Suppressor macrophage (primary cell): ENCODE measurements at regions not wholly inside any gene's neighbourhood (a gene's known extent, or its start where the extent isn't known, plus 50 kb on each side); places are given as distances from the start of the nearest gene placed in this dataset.
A peak's percentile ranks its signal among the peaks of the same experiment; 100 is the strongest.
"Not testable (repeated sequence)": the region's sequence is repeated elsewhere in the genome, so short reads cannot be mapped to it uniquely, and the experiment has no call there.

Experiments used
- DNase-seq, 4 experiments: peaks; one replicate each; pipeline ENCODE4 v3.0.0-alpha.2; 2020 to 2022

DNA sequence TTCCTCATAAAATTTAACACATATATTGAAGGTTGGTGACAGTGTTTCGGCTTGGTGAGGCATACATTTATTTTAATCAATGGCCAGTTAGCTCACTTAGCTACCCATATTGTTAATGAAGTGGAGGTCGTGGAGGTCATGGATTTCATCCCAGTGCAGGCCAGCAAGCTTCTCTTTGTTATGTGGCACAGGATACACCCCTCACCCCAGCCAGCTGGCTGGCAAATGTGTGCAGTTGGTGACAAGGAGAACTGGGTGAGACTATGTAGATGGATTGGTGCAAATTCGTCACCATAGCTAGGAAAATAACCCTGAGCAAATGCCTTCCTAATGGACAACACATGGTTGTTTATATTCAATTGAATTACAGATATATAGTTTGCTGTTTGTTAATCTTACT lies 50.5 kb upstream of the FOXP2 start:
- DNase-seq = no peak

GRCh38 chr7:114363292-114363691 lies 51.3 kb upstream of the FOXP2 start:
- no peak for DNase-seq

DNA sequence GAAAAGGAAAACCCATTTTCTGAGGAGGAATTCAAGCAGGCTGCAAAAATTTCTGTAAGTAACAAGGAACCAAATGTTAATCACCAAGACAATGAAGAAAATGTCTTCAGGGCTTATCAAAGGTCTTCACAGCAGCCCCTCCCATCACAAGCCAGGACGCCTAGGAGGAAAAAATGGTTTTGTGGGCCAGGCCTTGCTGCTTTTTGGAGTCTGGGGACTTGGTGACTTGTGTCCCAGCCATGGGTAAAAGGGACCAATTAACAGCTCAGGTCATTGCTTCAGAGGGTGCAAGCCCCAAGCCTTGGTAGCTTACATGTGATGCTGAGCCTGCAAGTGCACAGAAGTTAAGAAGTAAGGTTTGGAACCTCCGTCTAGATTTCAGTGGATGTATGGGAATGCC lies 55.7 kb upstream of the FOXP2 start:
- DNase-seq = no peak

DNA sequence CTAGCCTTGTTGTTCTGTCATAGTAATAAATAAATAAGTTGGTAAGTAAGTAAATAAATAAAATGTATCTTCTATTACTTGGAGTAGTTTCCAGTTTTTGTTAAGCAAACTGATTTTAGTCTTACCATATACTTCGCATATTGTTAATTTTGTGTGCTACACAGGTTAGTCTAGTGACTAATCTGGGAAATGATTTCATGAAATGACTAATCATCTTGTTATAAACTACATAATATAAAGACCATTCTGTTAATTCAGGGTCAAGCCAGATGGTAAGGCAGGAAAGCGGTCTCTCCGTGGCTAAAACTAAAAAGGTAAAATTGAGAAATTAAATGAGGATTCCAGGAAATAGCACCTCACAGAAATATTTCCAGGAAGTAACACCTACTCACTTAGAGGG lies 58.5 kb upstream of the FOXP2 start:
- DNase-seq = no peak

- no peak for DNase-seq
Measured at GRCh38 chr7:114354306-114354705, 60.3 kb upstream of the FOXP2 start.

DNA sequence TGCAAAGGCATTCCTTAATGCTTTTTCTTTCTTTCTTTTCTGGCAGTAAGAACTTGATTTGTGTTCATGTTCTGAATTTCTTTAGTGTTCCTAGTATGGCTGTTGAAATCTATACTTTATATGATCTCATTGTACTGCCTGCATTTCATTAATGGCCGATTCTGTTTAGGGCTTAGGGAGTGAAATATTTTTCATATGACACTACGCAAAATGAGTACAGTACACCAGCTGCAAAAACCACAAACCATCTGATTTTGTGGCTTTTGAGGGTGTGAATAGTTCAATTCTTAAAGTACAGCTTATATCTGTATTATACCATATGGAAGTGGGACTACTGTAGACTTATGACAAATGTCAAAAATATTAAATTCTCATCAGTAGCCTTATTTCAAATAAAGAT lies 69.1 kb upstream of the FOXP2 start:
- DNase-seq = no peak

DNA sequence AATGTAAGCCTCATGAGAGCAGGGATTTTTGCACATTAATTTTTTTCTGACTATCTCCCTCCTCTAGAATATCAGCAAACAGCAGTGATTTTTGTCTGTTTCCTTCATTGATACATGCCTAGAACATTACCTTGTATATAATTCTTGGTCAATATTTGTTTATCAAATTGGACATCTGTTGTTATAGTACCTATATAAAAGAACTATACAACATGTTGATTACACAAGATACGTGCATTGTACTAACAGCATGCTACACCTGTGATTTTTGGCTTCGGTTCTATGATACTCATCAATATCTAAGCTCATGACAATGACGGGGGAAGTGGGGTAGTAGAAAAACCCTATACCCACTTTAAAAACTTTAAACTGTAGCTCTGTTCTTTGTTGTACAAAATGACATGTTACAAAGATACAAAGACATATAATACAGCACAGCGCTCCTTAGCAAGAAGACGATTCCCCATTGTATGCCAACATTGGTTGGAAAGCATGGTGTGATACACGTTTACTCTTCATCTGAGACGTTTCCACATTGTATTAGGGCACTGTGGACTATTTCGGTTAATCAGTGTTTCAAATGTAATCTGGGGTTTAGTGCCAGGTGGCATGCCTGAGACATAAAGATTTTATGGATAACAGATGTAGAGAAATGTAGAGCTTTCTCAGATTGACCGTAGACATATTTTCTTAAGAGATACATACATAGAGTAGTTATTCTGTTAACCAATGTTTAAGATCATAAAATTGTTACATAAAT lies 70.5 kb upstream of the FOXP2 start:
- DNase-seq = no peak

GRCh38 chr7:114342431-114343179 lies 72.0 kb upstream of the FOXP2 start:
- no peak for DNase-seq

DNA sequence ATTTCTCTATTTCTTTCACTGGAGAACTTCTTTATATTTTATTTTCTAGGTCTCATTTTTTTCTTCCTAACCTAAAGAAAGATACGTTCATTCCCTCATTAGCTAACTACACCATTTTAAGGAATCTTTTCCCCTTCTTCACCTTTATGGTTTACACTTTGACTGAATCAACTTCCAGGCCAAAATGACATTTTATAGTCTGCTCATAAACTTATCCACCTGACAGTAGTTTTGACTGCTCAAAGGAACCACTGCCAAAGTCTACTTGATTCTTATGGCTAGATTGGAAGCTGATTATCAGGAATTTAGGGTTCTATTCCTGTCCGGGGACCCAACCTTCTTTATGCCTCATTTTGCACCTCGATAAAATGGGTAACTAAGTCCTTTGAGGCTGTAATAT lies 73.0 kb upstream of the FOXP2 start:
- DNase-seq = no peak

DNA sequence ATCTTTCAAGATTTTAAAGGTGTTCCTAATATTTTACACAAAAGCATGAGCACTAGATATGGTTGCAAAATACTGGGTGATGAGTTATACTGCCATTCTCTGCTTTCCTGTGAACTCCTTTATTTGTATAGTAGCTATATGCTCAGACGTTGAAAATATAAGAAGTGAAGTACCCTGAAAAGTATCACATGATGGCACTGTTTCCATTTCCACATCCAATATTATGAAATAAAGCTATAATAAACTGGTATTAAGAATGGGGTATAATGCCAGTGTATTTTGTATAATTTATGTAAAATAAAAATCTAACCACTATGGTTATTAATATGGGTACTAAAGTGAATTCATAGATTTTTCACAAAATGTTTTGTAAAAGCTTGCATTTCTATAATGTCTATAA lies 79.6 kb upstream of the FOXP2 start:
- no peak for DNase-seq

DNA sequence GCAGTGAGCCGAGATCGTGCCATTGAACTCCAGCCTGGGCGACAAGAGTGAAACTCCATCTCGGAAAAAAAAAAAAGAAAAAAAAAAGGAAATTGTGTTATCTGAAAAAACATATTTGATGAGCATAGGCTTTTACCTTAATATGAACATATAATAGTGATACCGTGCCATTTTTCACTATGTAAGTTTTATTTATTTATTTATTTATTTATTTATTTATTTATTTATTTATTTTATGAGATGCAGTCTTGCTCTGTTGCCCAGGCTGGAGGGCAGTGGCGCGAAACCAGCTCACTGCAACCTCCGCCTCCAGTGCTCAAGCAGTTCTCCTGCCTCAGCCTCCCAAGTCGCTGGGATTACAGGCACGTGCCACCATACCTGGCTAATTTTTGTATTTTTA lies 85.2 kb upstream of the FOXP2 start:
- DNase-seq = not testable (repeated sequence)

DNA sequence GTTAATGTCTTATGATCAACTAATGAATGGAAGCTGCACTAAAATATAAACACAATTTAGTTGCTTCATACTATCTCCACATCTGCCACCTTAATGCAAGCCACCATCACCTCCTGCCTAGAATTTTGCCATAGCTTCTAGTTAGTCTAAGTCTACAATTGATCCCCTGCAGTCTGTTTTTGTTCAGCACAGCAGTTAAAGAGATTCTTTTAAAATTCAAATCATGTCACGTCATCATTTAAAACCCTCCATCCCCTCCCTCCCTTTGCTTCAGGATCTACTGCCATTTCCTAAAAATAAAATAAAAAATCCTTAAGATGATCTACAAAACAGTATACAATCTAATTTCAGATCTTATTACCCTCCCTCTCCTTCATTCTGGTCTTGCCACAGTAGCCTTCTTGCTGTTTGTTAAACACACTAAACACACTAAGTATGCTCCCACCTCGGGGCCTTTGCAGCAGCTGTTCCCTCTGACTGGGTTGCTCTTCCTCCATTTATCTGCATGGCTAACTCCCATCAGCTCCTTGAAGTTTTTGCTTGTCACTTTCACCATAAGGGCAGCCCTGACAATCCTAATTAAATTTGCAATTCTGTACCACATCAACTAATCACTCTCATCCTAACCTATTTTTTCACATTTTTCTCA lies 97.0 kb upstream of the FOXP2 start:
- no peak for DNase-seq

GRCh38 chr7:114312649-114313048 lies 102.0 kb upstream of the FOXP2 start:
- no peak for DNase-seq

DNA sequence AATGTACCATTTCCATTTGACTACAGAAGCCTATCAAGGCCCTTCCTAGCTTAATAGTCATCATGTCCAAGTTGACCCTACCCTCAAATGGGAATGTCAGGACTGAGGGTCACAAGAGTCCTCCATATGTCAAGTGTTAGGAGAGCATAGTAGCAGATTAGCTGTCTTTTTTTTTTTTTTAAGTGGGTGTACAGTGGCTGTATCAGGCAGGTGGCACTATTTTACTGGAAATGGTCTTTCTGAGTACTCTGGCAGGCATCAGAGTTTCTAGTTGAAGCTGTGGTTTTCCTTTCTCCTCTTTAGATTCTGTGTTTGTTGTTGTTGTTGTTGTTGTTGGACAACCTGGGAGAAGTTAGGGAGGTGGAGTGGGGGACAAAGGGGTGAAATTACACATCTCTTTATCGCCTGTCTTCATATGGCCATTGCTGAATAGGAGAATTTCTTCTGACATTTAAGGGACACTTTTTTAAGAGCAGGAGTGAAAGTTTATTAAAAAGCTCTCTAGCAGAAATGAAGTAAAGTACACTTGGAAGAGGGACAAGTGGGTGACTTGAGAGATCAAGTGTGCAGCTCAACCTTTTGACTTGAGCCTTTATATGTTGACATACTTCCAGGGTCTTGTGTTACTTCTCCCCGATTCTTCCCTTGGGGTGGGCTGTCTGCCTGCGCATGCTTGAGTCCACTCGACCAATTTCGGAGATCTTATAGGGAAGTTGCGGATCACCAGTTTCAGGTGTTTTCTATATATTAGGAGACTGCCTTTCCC lies 104.1 kb upstream of the FOXP2 start:
- DNase-seq = no peak

GRCh38 chr7:114309729-114310128 lies 104.9 kb upstream of the FOXP2 start:
- no peak for DNase-seq

DNA sequence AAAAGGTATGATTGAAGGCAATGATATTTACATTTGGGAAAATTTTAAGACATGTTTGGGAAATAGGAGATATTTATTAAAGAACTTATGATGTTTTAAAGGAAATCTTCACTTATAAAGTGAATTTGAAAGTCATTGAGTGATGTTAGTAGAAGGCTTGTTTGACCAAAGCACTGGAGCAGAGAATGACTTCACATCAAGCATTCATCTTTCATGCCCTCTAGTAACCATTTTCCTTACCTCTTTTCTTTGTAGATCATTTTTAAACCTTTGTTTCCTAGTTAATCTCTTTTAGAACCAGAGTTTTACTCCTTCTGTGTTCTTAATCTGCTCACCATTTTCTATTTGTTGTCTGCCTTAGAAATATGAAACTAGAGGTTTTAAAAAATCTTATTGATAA lies 111.3 kb upstream of the FOXP2 start:
- no peak for DNase-seq

- no peak for DNase-seq
Measured at GRCh38 chr7:114302858-114303257, 111.8 kb upstream of the FOXP2 start.

- peak in 1 of 4 experiments; percentile 3 for DNase-seq
Measured at GRCh38 chr7:114298011-114298410, 116.6 kb upstream of the FOXP2 start.

- no peak for DNase-seq
Measured at GRCh38 chr7:114297121-114297520, 117.5 kb upstream of the FOXP2 start.

DNA sequence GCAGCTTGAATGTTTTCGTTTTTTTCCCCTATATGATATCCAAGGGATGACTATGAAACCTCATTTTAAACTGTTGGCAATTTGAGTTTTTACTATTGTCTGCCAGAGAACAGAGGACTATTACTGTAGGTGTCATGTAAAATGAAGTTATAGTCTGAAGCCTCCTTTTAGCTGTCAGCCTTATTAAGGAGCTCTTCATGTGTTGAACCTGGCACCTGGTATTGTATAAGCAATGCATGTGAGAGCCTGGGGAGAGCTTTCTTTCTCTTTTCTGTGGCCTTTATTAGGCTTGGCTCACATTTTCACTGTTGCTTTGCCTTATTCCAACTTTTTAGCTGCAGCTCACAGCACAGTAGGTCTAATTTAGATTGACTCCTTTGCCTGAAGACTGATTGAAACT lies 119.1 kb upstream of the FOXP2 start:
- no peak for DNase-seq

DNA sequence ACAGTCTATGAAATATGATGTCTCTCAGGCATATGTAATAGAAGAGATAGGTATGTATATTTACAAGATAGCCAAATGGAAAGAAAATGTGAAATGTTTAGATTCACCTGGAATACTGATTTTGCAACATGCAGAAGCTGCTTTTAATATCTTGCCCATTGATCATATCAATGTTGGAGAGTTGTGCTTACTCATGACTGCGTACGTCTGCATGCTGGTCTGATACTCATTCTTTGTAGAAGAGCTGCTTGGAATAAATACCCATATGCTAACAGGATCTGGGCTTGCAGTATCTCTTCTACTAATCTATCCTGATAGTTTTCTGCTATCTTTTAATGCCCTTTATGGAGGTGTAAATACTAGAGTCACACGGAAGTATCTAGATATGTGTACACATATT lies 120.6 kb upstream of the FOXP2 start:
- no peak for DNase-seq

DNA sequence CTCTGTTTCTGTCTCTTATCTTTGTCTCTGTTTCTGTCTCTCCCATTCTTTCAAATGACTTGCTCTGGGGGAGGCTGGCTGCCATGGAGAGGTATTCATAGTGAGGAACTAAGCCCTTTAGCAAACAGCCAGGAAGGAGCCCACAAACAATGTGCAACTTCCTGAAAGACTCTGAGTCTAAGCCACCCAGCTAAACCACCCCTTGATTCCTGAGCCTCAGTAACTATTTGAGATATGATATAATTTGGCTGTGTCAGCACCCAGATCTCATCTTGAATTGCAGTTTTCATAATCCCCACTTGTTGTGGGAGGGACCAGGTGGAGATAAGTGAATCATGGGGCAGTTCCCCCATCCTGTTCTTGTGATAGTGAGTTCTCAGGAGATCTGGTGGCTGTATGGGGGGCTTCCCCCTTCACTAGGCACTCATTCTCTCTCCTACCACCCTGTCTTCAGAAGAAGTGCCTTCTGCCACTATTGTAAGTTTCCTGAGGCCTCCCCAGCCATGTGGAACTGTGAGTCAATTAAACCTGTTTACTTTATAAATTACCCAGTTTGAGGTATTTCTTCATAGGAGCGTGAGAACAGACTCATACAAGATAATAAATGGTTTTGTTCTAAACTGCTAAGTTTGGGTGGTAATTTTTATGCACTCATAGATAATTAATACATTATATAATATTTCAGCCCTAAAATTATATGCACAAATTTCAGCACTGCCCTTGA lies 121.2 kb upstream of the FOXP2 start:
- DNase-seq = peak in 2 of 4 experiments; percentile 4 to 7
